Trophoblast cell (in vitro differentiated cells and primary cell): ENCODE measurements at regions not wholly inside any gene's neighbourhood (a gene's known extent, or its start where the extent isn't known, plus 50 kb on each side); places are given as distances from the start of the nearest gene placed in this dataset.

Source experiments
- DNase-seq, 2 donors: peaks; one replicate each; pipeline ENCODE4 v3.0.0-alpha.2; 2016
- H2AFZ ChIP-seq: 2 replicates; pipeline ENCODE4 v1.6.1; 2013; ENCODE audit warnings: low read length, moderate library complexity, mild to moderate bottlenecking; ENCODE audit not compliant: insufficient read depth, poor library complexity
- H2AK5ac ChIP-seq: 2 replicates; pipeline ENCODE4 v1.6.1; 2013; ENCODE audit warnings: mild to moderate bottlenecking, low read length
- H2BK120ac ChIP-seq: 2 replicates; pipeline ENCODE4 v1.6.1; 2013; ENCODE audit warnings: low read length, mild to moderate bottlenecking, moderate library complexity; ENCODE audit not compliant: insufficient read depth, poor library complexity
- H2BK12ac ChIP-seq: 2 replicates; pipeline ENCODE4 v1.6.1; 2013; ENCODE audit warnings: mild to moderate bottlenecking, low read length, moderate library complexity
- H2BK5ac ChIP-seq: 2 replicates; pipeline ENCODE4 v1.6.1; 2013; ENCODE audit warnings: low read length, low read depth, moderate library complexity, mild to moderate bottlenecking; ENCODE audit not compliant: poor library complexity
- H3K14ac ChIP-seq: 2 replicates; pipeline ENCODE4 v1.6.1; 2013; ENCODE audit warnings: mild to moderate bottlenecking, low read length
- H3K18ac ChIP-seq: 2 replicates; pipeline ENCODE4 v1.6.1; 2013; ENCODE audit warnings: mild to moderate bottlenecking, low read length
- H3K23ac ChIP-seq: 2 replicates; pipeline ENCODE4 v1.6.1; 2013; ENCODE audit warnings: low read length
- H3K27ac ChIP-seq: 2 replicates; pipeline ENCODE4 v1.5.1; 2013; ENCODE audit warnings: low read depth, mild to moderate bottlenecking, inconsistent platforms, low read length, moderate library complexity
- H3K27me3 ChIP-seq: 2 replicates; pipeline ENCODE4 v1.6.1; 2013; ENCODE audit warnings: inconsistent platforms, mild to moderate bottlenecking, low read length, moderate library complexity; ENCODE audit not compliant: insufficient read depth
- H3K36me3 ChIP-seq, 2 experiments: 1 replicate in 1 of 2; 2 replicates in 1 of 2; pipeline ENCODE4 v1.6.1; 2013; ENCODE audit warnings: low read length in 2 of 2, mild to moderate bottlenecking in 2 of 2, moderate library complexity in 1 of 2; ENCODE audit not compliant: insufficient read depth in 2 of 2, control insufficient read depth in 1 of 2
- H3K4ac ChIP-seq: 2 replicates; pipeline ENCODE4 v1.6.1; 2013; ENCODE audit warnings: low read depth, mild to moderate bottlenecking, low read length, moderate library complexity
- H3K4me1 ChIP-seq, 2 experiments: 1 replicate in 1 of 2; 2 replicates in 1 of 2; pipeline ENCODE4 v1.6.1; 2013; ENCODE audit warnings: low read length in 2 of 2, mild to moderate bottlenecking in 2 of 2, moderate library complexity in 1 of 2; ENCODE audit not compliant: insufficient read depth in 2 of 2, control insufficient read depth in 1 of 2
- H3K4me2 ChIP-seq: 2 replicates; pipeline ENCODE4 v1.6.1; 2013; ENCODE audit warnings: inconsistent platforms, mild to moderate bottlenecking, low read length, moderate library complexity
- H3K4me3 ChIP-seq: 2 replicates; pipeline ENCODE4 v1.5.1; 2013; ENCODE audit warnings: mild to moderate bottlenecking, low read depth, low read length, inconsistent platforms
- H3K79me1 ChIP-seq: one replicate; pipeline ENCODE4 v1.6.1; 2013; ENCODE audit warnings: low read length
- H3K79me2 ChIP-seq: 2 replicates; pipeline ENCODE4 v1.6.1; 2013; ENCODE audit warnings: low read length, mild to moderate bottlenecking; ENCODE audit not compliant: control insufficient read depth, insufficient read depth, poor library complexity
- H3K9ac ChIP-seq: 2 replicates; pipeline ENCODE4 v1.6.1; 2013; ENCODE audit warnings: mild to moderate bottlenecking, low read length
- H3K9me3 ChIP-seq: 2 replicates; pipeline ENCODE4 v1.6.1; 2013; ENCODE audit warnings: low read depth, mild to moderate bottlenecking, control low read depth, inconsistent platforms, low read length; ENCODE audit not compliant: insufficient read depth
- H4K12ac ChIP-seq: 2 replicates; pipeline ENCODE4 v1.6.1; 2013; ENCODE audit warnings: low read depth, mild to moderate bottlenecking, low read length, moderate library complexity
- H4K8ac ChIP-seq: 2 replicates; pipeline ENCODE4 v1.6.1; 2013; ENCODE audit warnings: low read depth, mild to moderate bottlenecking, low read length, moderate library complexity
- H4K91ac ChIP-seq: one replicate; pipeline ENCODE4 v1.6.1; 2013; ENCODE audit warnings: low read depth, mild to moderate bottlenecking, low read length, moderate library complexity
- WGBS: extraction: QIAGEN DNeasy Blood & Tissue Kit; methylation state at CpG from one replicate; pipeline ENCODE4 v1.1.7; 2013; ENCODE audit warnings: missing lambda C conversion rate; ENCODE audit not compliant: insufficient read length, insufficient coverage; ENCODE audit errors: extremely low coverage; 5-methylcytosine and 5-hydroxymethylcytosine counted together

DNA sequence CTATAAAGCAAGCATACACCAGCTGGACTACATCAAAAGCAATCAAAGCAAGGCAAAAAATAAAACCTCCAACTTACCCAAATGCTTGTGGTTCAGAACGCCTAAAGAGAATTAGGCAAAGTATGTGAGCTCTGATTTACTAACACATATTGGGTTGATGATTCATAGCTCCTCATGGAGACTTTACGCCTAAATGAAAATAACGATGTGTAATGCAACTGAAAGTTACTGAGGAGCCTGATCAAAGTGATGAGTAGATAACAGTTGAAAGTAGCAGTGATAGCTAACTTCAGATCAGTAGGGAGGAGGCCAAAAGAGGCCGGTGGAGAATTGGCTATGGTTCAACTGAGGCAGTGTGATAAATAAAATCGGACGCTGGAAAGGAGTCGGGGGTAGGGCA is 85.0 kb downstream of the MPP7 start:
- no peaks in the 10 kb centered on the region for H3K27me3 ChIP-seq
- peaks cover 2% of the 10 kb centered on the region for H3K79me2 ChIP-seq
- H2BK12ac ChIP-seq = no peak overlapping the region
- H3K23ac ChIP-seq = no peak overlapping the region
- no peak overlapping the region for H2BK120ac ChIP-seq
- peak; percentile 19 to 78 for DNase-seq
- WGBS = no CpG with 5 or more reads among the region's 7 CpGs
- H3K4ac ChIP-seq = no peak overlapping the region
- H3K4me3 ChIP-seq = no peak overlapping the region
- H4K91ac ChIP-seq = no peak overlapping the region
- peaks cover 13 to 14% of the 10 kb centered on the region in 2 experiments for H3K4me1 ChIP-seq
- H2AK5ac ChIP-seq = no peak overlapping the region
- H3K27ac ChIP-seq = no peak overlapping the region
- H4K12ac ChIP-seq = no peak overlapping the region
- H3K14ac ChIP-seq = no peak overlapping the region
- peaks cover 15% of the 10 kb centered on the region for H3K79me1 ChIP-seq
- peak overlapping the region; percentile 43 for H4K8ac ChIP-seq
- H3K9me3 ChIP-seq = no peaks in the 10 kb centered on the region
- H3K9ac ChIP-seq = no peak overlapping the region
- H2BK5ac ChIP-seq = no peak overlapping the region
- no peak overlapping the region for H2AFZ ChIP-seq
- H3K36me3 ChIP-seq = no peaks in the 10 kb centered on the region
- no peak overlapping the region for H3K4me2 ChIP-seq
- H3K18ac ChIP-seq = no peak overlapping the region

DNA sequence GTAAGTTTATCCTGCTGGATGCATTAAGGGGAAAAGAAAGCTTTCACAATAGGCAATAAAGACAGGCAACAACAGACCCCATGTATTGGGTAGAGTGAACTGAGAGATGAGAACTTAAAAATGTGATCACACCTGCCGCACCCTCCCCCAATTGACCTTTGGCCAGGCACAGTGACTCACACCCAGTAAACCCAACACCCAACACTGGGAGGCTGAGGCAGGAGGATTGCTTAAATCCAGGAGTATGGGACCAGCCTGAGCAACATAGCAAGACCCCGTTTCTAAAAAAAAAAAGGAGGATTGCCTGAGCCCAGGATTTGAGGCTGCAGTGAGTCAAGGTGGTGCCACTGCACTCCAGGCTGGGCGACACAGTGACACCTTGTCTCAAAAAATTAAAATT is 86.9 kb downstream of the MPP7 start:
- peak overlapping the region; percentile 67 for H3K27ac ChIP-seq
- peak overlapping the region; percentile 80 for H2BK120ac ChIP-seq
- WGBS = no CpG with 5 or more reads among the region's 3 CpGs

DNA sequence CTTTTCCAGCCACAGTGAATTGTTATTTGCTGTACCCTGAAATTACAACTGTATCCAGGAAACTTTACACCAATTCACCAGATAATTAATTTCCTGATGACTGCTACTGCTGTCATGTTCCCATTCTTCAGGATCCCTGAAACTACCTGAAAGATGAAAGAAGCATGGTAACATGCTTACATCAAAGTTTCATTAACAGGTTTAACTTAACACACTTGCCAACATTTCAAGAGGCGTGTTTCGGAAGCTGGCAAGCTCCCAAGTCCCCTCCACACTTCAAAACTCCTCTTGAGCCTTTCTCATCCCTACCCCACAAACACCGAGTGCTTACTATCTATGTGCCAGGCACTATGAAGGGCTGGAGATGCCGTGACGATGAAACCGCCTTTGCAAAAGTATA is 88.6 kb downstream of the MPP7 start:
- peaks cover 13 to 21% of the 10 kb centered on the region in 2 experiments for H3K4me1 ChIP-seq
- peak overlapping the region; percentile 58 for H3K4ac ChIP-seq
- H3K27me3 ChIP-seq = no peaks in the 10 kb centered on the region
- H3K4me3 ChIP-seq = no peak overlapping the region
- H3K36me3 ChIP-seq = no peaks in the 10 kb centered on the region
- H3K4me2 ChIP-seq = no peak overlapping the region
- H2BK12ac ChIP-seq = peak overlapping the region; percentile 96
- no peak for DNase-seq
- no peaks in the 10 kb centered on the region for H3K9me3 ChIP-seq
- peak overlapping the region; percentile 35 for H2AK5ac ChIP-seq
- H3K14ac ChIP-seq = peak overlapping the region; percentile 57
- no peak overlapping the region for H3K9ac ChIP-seq
- peak overlapping the region; percentile 61 for H4K8ac ChIP-seq
- H2BK5ac ChIP-seq = no peak overlapping the region
- H2AFZ ChIP-seq = no peak overlapping the region
- peak overlapping the region; percentile 61 for H4K91ac ChIP-seq
- H3K27ac ChIP-seq = peak overlapping the region; percentile 38
- no CpG with 5 or more reads among the region's 6 CpGs for WGBS
- no peak overlapping the region for H3K23ac ChIP-seq
- H3K18ac ChIP-seq = no peak overlapping the region
- H4K12ac ChIP-seq = no peak overlapping the region
- H2BK120ac ChIP-seq = peak overlapping the region; percentile 75
- peaks cover 15% of the 10 kb centered on the region for H3K79me1 ChIP-seq
- H3K79me2 ChIP-seq = peaks cover 2% of the 10 kb centered on the region

More for the DNA sequence above, 86.9 kb downstream of the MPP7 start:
- Histone ChIP-seq H3K4me2 (no peak overlapping the region), H3K4me1 (peaks cover 13 to 20% of the 10 kb centered on the region in 2 experiments), H3K9ac (no peak overlapping the region), H3K79me1 (peaks cover 15% of the 10 kb centered on the region), H2AK5ac (peak overlapping the region; percentile 60), H3K27me3 (no peaks in the 10 kb centered on the region), H4K8ac (no peak overlapping the region), H3K9me3 (no peaks in the 10 kb centered on the region), H3K4ac (no peak overlapping the region), H3K79me2 (peaks cover 2% of the 10 kb centered on the region), H3K4me3 (no peak overlapping the region), H3K36me3 (no peaks in the 10 kb centered on the region), H3K18ac (no peak overlapping the region), H2BK5ac (no peak overlapping the region), H2AFZ (no peak overlapping the region), H4K12ac (no peak overlapping the region), H3K23ac (no peak overlapping the region), H2BK12ac (peak overlapping the region; percentile 85), H3K14ac (peak overlapping the region; percentile 78), H4K91ac (peak overlapping the region; percentile 58)
- peak in 1 of 2 donors; percentile 6 for DNase-seq

DNA sequence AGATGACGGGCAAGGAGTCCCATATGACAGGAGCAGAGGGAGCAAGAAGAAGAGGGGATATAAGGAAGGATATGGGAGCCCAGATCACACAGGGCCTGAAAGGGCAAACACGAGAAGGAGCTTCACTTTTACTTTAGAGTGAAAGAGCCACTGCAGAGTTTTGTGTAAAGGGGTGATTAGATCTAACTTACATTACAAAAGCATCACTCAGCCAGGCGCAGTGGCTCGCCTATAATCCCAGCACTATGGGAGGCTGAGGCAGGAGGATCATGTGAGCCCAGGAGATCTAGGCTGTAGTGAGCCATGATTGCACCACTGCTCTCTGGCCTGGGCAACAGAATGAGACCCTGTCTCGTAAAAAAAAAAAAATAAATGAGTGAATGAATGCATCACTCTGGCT is 91.1 kb downstream of the MPP7 start:
- H4K8ac ChIP-seq = no peak overlapping the region
- no peak overlapping the region for H2BK5ac ChIP-seq
- H3K9ac ChIP-seq = no peak overlapping the region
- no peak overlapping the region for H3K4ac ChIP-seq
- peak in 1 of 2 donors; percentile 27 for DNase-seq
- H2AK5ac ChIP-seq = no peak overlapping the region
- H3K23ac ChIP-seq = no peak overlapping the region
- no peak overlapping the region for H4K91ac ChIP-seq
- no peak overlapping the region for H3K18ac ChIP-seq
- H3K4me2 ChIP-seq = no peak overlapping the region
- no peak overlapping the region for H4K12ac ChIP-seq
- peaks cover 9 to 19% of the 10 kb centered on the region in 2 experiments for H3K4me1 ChIP-seq
- no peak overlapping the region for H2BK120ac ChIP-seq
- H2BK12ac ChIP-seq = no peak overlapping the region
- H3K27ac ChIP-seq = no peak overlapping the region
- H3K9me3 ChIP-seq = no peaks in the 10 kb centered on the region
- H3K14ac ChIP-seq = no peak overlapping the region
- peaks cover 2% of the 10 kb centered on the region for H3K79me2 ChIP-seq
- H3K4me3 ChIP-seq = no peak overlapping the region
- no peaks in the 10 kb centered on the region for H3K36me3 ChIP-seq
- no peaks in the 10 kb centered on the region for H3K27me3 ChIP-seq
- peaks cover 12% of the 10 kb centered on the region for H3K79me1 ChIP-seq
- WGBS = no CpG with 5 or more reads among the region's 5 CpGs
- H2AFZ ChIP-seq = no peak overlapping the region
